HEK293 (cell line): ENCODE measurements at regions not wholly inside any gene's neighbourhood (a gene's known extent, or its start where the extent isn't known, plus 50 kb on each side); places are given as distances from the start of the nearest gene placed in this dataset.

Source experiments
- CTCF ChIA-PET: fragments of 350-600 bp; formaldehyde crosslinking; extraction: SDS; loops from one replicate; lab custom pipeline; 2021; ENCODE audit warnings: antibody characterized with exemption; lab: Yijun Ruan, JAX
- POLR2A ChIA-PET: fragments of 300-600 bp; formaldehyde crosslinking; extraction: SDS; loops from one replicate; lab custom pipeline; 2020; ENCODE audit warnings: antibody characterized with exemption, inconsistent platforms; lab: Yijun Ruan, JAX
- H3K27ac ChIP-seq: fragments of 200-500 bp; sonication (Bioruptor generic); 2 replicates; pipeline ENCODE4 v1.5.1; 2014; ENCODE audit warnings: low read depth, low read length, control low read depth, inconsistent platforms; ENCODE audit errors: extremely low read depth
- H3K36me3 ChIP-seq, 2 experiments: fragments of 200-500 bp in 1 of 2; sonication (Bioruptor generic) in 1 of 2; 1 replicate in 1 of 2; 2 replicates in 1 of 2; pipeline ENCODE4 v1.5.1; 2014 to 2017; ENCODE audit warnings: inconsistent platforms in 2 of 2, low read length in 2 of 2; ENCODE audit not compliant: control insufficient read depth in 2 of 2, insufficient read depth in 1 of 2
- H3K4me1 ChIP-seq: fragments of 200-500 bp; sonication (Bioruptor generic); 2 replicates; pipeline ENCODE4 v1.5.1; 2014; ENCODE audit warnings: mild to moderate bottlenecking, low read length, inconsistent platforms; ENCODE audit not compliant: control insufficient read depth, insufficient read depth
- H3K4me3 ChIP-seq: 2 replicates; pipeline ENCODE4 v1.5.1; 2011; ENCODE audit warnings: low read depth, mild to moderate bottlenecking, control low read depth, low read length, moderate library complexity
- H3K9me3 ChIP-seq: fragments of 200-500 bp; sonication (Bioruptor generic); 2 replicates; pipeline ENCODE4 v1.5.1; 2014; ENCODE audit warnings: low read depth, low read length, inconsistent platforms; ENCODE audit not compliant: control insufficient read depth, insufficient read depth
- BCL11A ChIP-seq: fragments of 450-650 bp; formaldehyde crosslinking; IDR thresholded peaks from 2 replicates; pipeline ENCODE4 v1.5.1; 2016; ENCODE audit warnings: low read depth, missing biosample characterization, missing genetic modification characterization
- GFI1B ChIP-seq: fragments of 450-650 bp; formaldehyde crosslinking; IDR thresholded peaks from 2 replicates; pipeline ENCODE4 v1.5.1; 2016; ENCODE audit warnings: missing biosample characterization, missing genetic modification characterization
- HOXA7 ChIP-seq: sonication (generic); formaldehyde crosslinking; IDR thresholded peaks from 2 replicates; pipeline ENCODE4 v1.8.1; 2022; ENCODE audit warnings: missing genetic modification reagents, borderline replicate concordance
- HOXD13 ChIP-seq: sonication (generic); formaldehyde crosslinking; IDR thresholded peaks from 2 replicates; pipeline ENCODE4 v1.8.0; 2022; ENCODE audit warnings: missing genetic modification reagents, borderline replicate concordance
- IKZF3 ChIP-seq: fragments of 450-650 bp; IDR thresholded peaks from 2 replicates; pipeline ENCODE4 v1.5.0; 2018; ENCODE audit warnings: missing biosample characterization, mild to moderate bottlenecking, missing genetic modification characterization, moderate library complexity
- MYNN ChIP-seq: fragments of 450-650 bp; formaldehyde crosslinking; IDR thresholded peaks from 2 replicates; pipeline ENCODE4 v1.5.1; 2016; ENCODE audit warnings: missing biosample characterization, missing genetic modification characterization, borderline replicate concordance
- SCRT2 ChIP-seq: fragments of 450-650 bp; formaldehyde crosslinking; IDR thresholded peaks from 2 replicates; pipeline ENCODE4 v1.5.1; 2016; ENCODE audit warnings: missing biosample characterization, missing genetic modification characterization
- SP3 ChIP-seq: fragments of 450-650 bp; formaldehyde crosslinking; IDR thresholded peaks from 2 replicates; pipeline ENCODE4 v1.5.1; 2016; ENCODE audit warnings: missing biosample characterization, missing genetic modification characterization
- TRIM28 ChIP-seq: IDR thresholded peaks from 2 replicates; pipeline ENCODE4 v1.6.1; 2011; ENCODE audit warnings: low read length, control low read depth, borderline replicate concordance
- ZFP41 ChIP-seq: fragments of 450-650 bp; formaldehyde crosslinking; IDR thresholded peaks from 2 replicates; pipeline ENCODE4 v1.5.1; 2016; ENCODE audit warnings: missing biosample characterization, missing genetic modification characterization, borderline replicate concordance
- ZFP69B ChIP-seq: fragments of 450-650 bp; formaldehyde crosslinking; IDR thresholded peaks from 2 replicates; pipeline ENCODE4 v1.5.1; 2016; ENCODE audit warnings: missing biosample characterization, missing genetic modification characterization
- ZNF157 ChIP-seq: fragments of 450-650 bp; formaldehyde crosslinking; IDR thresholded peaks from 2 replicates; pipeline ENCODE4 v1.5.1; 2016; ENCODE audit warnings: missing biosample characterization, missing genetic modification characterization
- ZNF169 ChIP-seq: fragments of 450-650 bp; formaldehyde crosslinking; IDR thresholded peaks from 2 replicates; pipeline ENCODE4 v1.5.1; 2016; ENCODE audit warnings: missing biosample characterization, missing genetic modification characterization
- ZNF19 ChIP-seq: fragments of 450-650 bp; formaldehyde crosslinking; IDR thresholded peaks from 2 replicates; pipeline ENCODE4; 2016; ENCODE audit warnings: missing biosample characterization, missing genetic modification characterization, low read depth
- ZNF248 ChIP-seq: fragments of 450-650 bp; formaldehyde crosslinking; IDR thresholded peaks from 2 replicates; pipeline ENCODE4 v1.5.1; 2017; ENCODE audit warnings: missing biosample characterization, missing genetic modification characterization
- ZNF311 ChIP-seq: fragments of 450-650 bp; formaldehyde crosslinking; IDR thresholded peaks from 2 replicates; pipeline ENCODE4 v1.5.1; 2017; ENCODE audit warnings: missing biosample characterization, missing genetic modification characterization, borderline replicate concordance
- ZNF426 ChIP-seq: fragments of 450-650 bp; formaldehyde crosslinking; IDR thresholded peaks from 2 replicates; pipeline ENCODE4 v1.5.1; 2017; ENCODE audit warnings: missing biosample characterization, missing genetic modification characterization, mild to moderate bottlenecking, inconsistent platforms, moderate library complexity
- ZNF510 ChIP-seq: fragments of 450-650 bp; formaldehyde crosslinking; IDR thresholded peaks from 2 replicates; pipeline ENCODE4 v1.5.1; 2018; ENCODE audit warnings: mild to moderate bottlenecking, missing genetic modification characterization, missing biosample characterization; ENCODE audit not compliant: insufficient replicate concordance
- ZNF585B ChIP-seq: fragments of 450-650 bp; formaldehyde crosslinking; IDR thresholded peaks from 2 replicates; pipeline ENCODE4 v1.5.1; 2016; ENCODE audit warnings: missing biosample characterization, missing genetic modification characterization
- ZNF600 ChIP-seq: fragments of 450-650 bp; formaldehyde crosslinking; IDR thresholded peaks from 2 replicates; pipeline ENCODE4 v1.5.1; 2016; ENCODE audit warnings: missing biosample characterization, missing genetic modification characterization
- ZSCAN23 ChIP-seq: fragments of 450-650 bp; formaldehyde crosslinking; IDR thresholded peaks from 2 replicates; pipeline ENCODE4 v1.5.1; 2016; ENCODE audit warnings: missing biosample characterization, missing genetic modification characterization
- TF ChIP-seq, protein P1 (sequence below): fragments of 450-650 bp; formaldehyde crosslinking; IDR thresholded peaks from 2 replicates; pipeline ENCODE4 v1.5.1; 2016; ENCODE audit warnings: missing biosample characterization, missing genetic modification characterization
- TF ChIP-seq, protein P2 (sequence below): sonication (generic); formaldehyde crosslinking; IDR thresholded peaks from 2 replicates; pipeline ENCODE4 v1.8.1; 2022; ENCODE audit warnings: mild to moderate bottlenecking, moderate library complexity, missing genetic modification reagents
- TF ChIP-seq, protein P3 (sequence below): fragments of 450-650 bp; formaldehyde crosslinking; IDR thresholded peaks from 2 replicates; pipeline ENCODE4 v1.5.1; 2016; ENCODE audit warnings: missing biosample characterization, missing genetic modification characterization

DNA sequence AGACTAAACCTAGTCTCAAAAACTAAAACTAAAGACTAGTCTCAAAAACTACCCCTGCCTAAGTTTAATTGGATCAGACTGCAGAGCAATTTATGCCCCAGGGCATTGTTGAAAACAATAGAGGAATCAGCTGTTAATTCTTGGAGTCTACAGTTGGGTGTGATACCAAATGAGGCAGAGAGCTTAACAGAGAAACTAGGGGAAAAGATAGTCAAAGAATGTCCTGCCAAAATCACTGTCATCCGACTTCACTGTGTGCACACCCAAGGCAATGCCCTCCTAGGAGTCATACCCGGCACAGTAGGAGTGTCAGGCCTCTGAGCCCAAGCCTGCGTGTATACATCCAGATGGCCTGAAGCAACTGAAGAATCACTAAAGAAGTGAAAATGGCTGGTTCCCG lies 90.5 kb upstream of the TOMM7 start (continued):
- TF ChIP-seq ZNF585B = no peak
- TF ChIP-seq MYNN = no peak
- TF ChIP-seq HOXA7 (CRISPR knock-in tag) = no peak
- TF ChIP-seq, protein P1, sequence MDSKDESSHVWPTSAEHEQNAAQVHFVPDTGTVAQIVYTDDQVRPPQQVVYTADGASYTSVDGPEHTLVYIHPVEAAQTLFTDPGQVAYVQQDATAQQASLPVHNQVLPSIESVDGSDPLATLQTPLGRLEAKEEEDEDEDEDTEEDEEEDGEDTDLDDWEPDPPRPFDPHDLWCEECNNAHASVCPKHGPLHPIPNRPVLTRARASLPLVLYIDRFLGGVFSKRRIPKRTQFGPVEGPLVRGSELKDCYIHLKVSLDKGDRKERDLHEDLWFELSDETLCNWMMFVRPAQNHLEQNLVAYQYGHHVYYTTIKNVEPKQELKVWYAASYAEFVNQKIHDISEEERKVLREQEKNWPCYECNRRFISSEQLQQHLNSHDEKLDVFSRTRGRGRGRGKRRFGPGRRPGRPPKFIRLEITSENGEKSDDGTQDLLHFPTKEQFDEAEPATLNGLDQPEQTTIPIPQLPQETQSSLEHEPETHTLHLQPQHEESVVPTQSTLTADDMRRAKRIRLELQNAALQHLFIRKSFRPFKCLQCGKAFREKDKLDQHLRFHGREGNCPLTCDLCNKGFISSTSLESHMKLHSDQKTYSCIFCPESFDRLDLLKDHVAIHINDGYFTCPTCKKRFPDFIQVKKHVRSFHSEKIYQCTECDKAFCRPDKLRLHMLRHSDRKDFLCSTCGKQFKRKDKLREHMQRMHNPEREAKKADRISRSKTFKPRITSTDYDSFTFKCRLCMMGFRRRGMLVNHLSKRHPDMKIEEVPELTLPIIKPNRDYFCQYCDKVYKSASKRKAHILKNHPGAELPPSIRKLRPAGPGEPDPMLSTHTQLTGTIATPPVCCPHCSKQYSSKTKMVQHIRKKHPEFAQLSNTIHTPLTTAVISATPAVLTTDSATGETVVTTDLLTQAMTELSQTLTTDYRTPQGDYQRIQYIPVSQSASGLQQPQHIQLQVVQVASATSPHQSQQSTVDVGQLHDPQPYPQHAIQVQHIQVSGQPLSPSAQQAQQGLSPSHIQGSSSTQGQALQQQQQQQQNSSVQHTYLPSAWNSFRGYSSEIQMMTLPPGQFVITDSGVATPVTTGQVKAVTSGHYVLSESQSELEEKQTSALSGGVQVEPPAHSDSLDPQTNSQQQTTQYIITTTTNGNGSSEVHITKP (tag by site-specific recombination) = no peak

DNA sequence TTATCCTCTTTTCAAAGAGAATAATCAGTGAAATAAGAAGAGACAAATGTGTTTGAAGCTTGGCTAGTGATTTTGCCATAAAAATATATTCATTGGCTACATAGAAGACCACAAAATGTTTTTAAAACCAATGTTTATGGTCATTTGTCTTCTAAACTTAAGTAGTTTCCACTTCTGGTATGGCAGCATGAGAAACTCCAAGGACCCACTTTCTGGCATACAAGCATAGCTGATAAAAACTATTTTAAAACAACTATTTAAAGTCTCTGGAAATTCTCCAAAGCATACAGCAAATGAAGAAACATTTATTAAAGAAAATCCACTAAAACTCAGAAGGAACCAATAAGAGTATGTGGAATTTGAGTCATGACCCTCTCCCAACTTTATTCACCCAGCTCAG lies 89.2 kb upstream of the TOMM7 start:
- Histone ChIP-seq H3K36me3 (no peaks in the 10 kb centered on the region), H3K9me3 (no peaks in the 10 kb centered on the region), H3K4me3 (no peak overlapping the region), H3K4me1 (no peaks in the 10 kb centered on the region), H3K27ac (no peak overlapping the region)
- no peak for TF ChIP-seq ZFP41 (tag by site-specific recombination)
- TF ChIP-seq ZFP69B = no peak
- TF ChIP-seq IKZF3 (tag by site-specific recombination) = no peak
- no peak for TF ChIP-seq ZNF248 (tag by site-specific recombination)
- TF ChIP-seq BCL11A (tag by site-specific recombination) = no peak
- no peak for TF ChIP-seq SCRT2 (tag by site-specific recombination)
- TF ChIP-seq TRIM28 = no peak
- TF ChIP-seq ZNF600 (tag by site-specific recombination) = no peak
- no peak for TF ChIP-seq GFI1B
- no peak for TF ChIP-seq ZNF510 (tag by site-specific recombination)
- TF ChIP-seq ZNF157 = no peak
- TF ChIP-seq, protein P2, sequence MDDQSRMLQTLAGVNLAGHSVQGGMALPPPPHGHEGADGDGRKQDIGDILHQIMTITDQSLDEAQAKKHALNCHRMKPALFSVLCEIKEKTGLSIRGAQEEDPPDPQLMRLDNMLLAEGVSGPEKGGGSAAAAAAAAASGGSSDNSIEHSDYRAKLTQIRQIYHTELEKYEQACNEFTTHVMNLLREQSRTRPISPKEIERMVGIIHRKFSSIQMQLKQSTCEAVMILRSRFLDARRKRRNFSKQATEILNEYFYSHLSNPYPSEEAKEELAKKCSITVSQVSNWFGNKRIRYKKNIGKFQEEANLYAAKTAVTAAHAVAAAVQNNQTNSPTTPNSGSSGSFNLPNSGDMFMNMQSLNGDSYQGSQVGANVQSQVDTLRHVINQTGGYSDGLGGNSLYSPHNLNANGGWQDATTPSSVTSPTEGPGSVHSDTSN = no peak
- TF ChIP-seq ZNF169 = no peak
- TF ChIP-seq ZSCAN23 (tag by site-specific recombination) = no peak
- TF ChIP-seq, protein P3, sequence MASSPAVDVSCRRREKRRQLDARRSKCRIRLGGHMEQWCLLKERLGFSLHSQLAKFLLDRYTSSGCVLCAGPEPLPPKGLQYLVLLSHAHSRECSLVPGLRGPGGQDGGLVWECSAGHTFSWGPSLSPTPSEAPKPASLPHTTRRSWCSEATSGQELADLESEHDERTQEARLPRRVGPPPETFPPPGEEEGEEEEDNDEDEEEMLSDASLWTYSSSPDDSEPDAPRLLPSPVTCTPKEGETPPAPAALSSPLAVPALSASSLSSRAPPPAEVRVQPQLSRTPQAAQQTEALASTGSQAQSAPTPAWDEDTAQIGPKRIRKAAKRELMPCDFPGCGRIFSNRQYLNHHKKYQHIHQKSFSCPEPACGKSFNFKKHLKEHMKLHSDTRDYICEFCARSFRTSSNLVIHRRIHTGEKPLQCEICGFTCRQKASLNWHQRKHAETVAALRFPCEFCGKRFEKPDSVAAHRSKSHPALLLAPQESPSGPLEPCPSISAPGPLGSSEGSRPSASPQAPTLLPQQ = no peak
- TF ChIP-seq HOXD13 (CRISPR knock-in tag) = no peak
- CTCF ChIA-PET = interaction anchor here (0.5 to 0.7 kb wide), 2 partner anchors 33 to 143 kb away, joined by 3 to 4 read pairs; no protein-coding TSS in a partner anchor
- POLR2A ChIA-PET = no interaction called here

DNA sequence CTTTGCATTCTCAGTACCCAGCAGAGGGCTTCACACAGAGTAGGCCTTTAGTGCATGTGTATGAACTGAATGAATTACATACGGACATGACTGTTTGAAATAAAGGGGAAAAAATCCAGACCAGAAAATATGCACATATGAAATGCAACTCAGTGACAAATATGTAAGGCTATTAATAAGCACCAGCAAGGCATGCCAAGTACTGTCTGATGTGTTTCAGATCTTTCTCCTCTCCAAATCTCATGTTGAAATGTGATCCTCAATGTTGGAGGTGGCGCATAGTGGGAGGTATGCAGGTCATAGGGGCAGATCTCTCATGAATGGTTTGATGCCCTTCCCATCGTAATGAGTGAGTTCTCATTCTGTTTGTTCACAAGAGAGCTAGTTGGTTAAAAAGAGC lies 87.3 kb upstream of the TOMM7 start:
- TF ChIP-seq ZNF19 (tag by site-specific recombination) (no peak), SP3 (tag by site-specific recombination) (no peak), ZNF311 (tag by site-specific recombination) (no peak), ZNF426 (no peak)
- Histone ChIP-seq H3K36me3 (no peaks in the 10 kb centered on the region), H3K9me3 (no peaks in the 10 kb centered on the region), H3K27ac (no peak overlapping the region), H3K4me1 (no peaks in the 10 kb centered on the region), H3K4me3 (no peak overlapping the region)
- POLR2A ChIA-PET = no interaction called here
- CTCF ChIA-PET = no interaction called here
